ENCODE measurements at regions not wholly inside any gene's neighbourhood (a gene's known extent, or its start where the extent isn't known, plus 50 kb on each side); places are given as distances from the start of the nearest gene placed in this dataset.
A peak's percentile ranks its signal among the peaks of the same experiment; 100 is the strongest.
"Not testable (repeated sequence)": the region's sequence is repeated elsewhere in the genome, so short reads cannot be mapped to it uniquely, and the experiment has no call there.

GRCh38 chr9:2497666-2498400 is 123.8 kb upstream of the VLDLR start:
- no peak for DNase-seq (ENCODE audit: low spot score)

- DNase-seq (ENCODE audit: low spot score), result no peak
Observed at GRCh38 chr9:2502210-2502609, 119.4 kb upstream of the VLDLR start.

GRCh38 chr9:2502760-2503159 is 118.8 kb upstream of the VLDLR start:
- peak; percentile 59 for DNase-seq (ENCODE audit: low spot score)

- DNase-seq (ENCODE audit: low spot score), result no peak
Observed at GRCh38 chr9:2506321-2506720, 115.3 kb upstream of the VLDLR start.

GRCh38 chr9:2523591-2523990 is 98.0 kb upstream of the VLDLR start:
- DNase-seq (ENCODE audit: low spot score), result no peak

GRCh38 chr9:2524601-2525000 is 97.0 kb upstream of the VLDLR start:
- DNase-seq (ENCODE audit: low spot score), result no peak

- DNase-seq (ENCODE audit: low spot score), result no peak
Observed at GRCh38 chr9:2525147-2525546, 96.4 kb upstream of the VLDLR start.

- DNase-seq (ENCODE audit: low spot score), result no peak
Observed at GRCh38 chr9:2526071-2526828, 95.3 kb upstream of the VLDLR start.

- DNase-seq (ENCODE audit: low spot score), result no peak
Observed at GRCh38 chr9:2531481-2531880, 90.1 kb upstream of the VLDLR start.

- no peak for DNase-seq (ENCODE audit: low spot score)
Observed at GRCh38 chr9:2536511-2536910, 85.1 kb upstream of the VLDLR start.

- no peak for DNase-seq (ENCODE audit: low spot score)
Observed at GRCh38 chr9:2545881-2546490, 75.6 kb upstream of the VLDLR start.

GRCh38 chr9:2555899-2556600 is 65.5 kb upstream of the VLDLR start:
- not testable (repeated sequence) for DNase-seq (ENCODE audit: low spot score)

GRCh38 chr9:2557693-2558092 is 63.9 kb upstream of the VLDLR start:
- no peak for DNase-seq (ENCODE audit: low spot score)

GRCh38 chr9:2559192-2560152 is 62.1 kb upstream of the VLDLR start:
- DNase-seq (ENCODE audit: low spot score), result peak; percentile 84

- no peak for DNase-seq (ENCODE audit: low spot score)
Observed at GRCh38 chr9:2560180-2560579, 61.4 kb upstream of the VLDLR start.

- DNase-seq (ENCODE audit: low spot score), result no peak
Observed at GRCh38 chr9:2565676-2566340, 55.8 kb upstream of the VLDLR start.

GRCh38 chr9:2567922-2568321 is 53.7 kb upstream of the VLDLR start:
- DNase-seq (ENCODE audit: low spot score), result peak; percentile 22

GRCh38 chr9:2568689-2569088 is 52.9 kb upstream of the VLDLR start:
- DNase-seq (ENCODE audit: low spot score), result no peak

GRCh38 chr9:2570615-2571479 is 50.7 kb upstream of the VLDLR start:
- DNase-seq (ENCODE audit: low spot score), result peak; percentile 11

All from AG20443 (cell line).